GM19351 (cell line): ENCODE measurements at regions not wholly inside any gene's neighbourhood (a gene's known extent, or its start where the extent isn't known, plus 50 kb on each side); places are given as distances from the start of the nearest gene placed in this dataset.
"Not testable (repeated sequence)": the region's sequence is repeated elsewhere in the genome, so short reads cannot be mapped to it uniquely, and the experiment has no call there.

Experiments used
- ATAC-seq: cut with Tn5 transposase; IDR thresholded peaks from one replicate; pipeline ENCODE4 v1.9.1; 2021; ENCODE audit warnings: mild to moderate bottlenecking, moderate library complexity; ENCODE audit not compliant: unreplicated experiment

- ATAC-seq, result no peak
Observed at GRCh38 chr2:48043131-48043700, 136.9 kb upstream of the FBXO11 start.

- ATAC-seq, result no peak
Observed at GRCh38 chr2:48043746-48044145, 137.4 kb upstream of the FBXO11 start.

- ATAC-seq, result no peak
Observed at GRCh38 chr2:48045613-48046012, 139.3 kb upstream of the FBXO11 start.

GRCh38 chr2:48048476-48049171 is 142.3 kb upstream of the FBXO11 start:
- no peak for ATAC-seq

GRCh38 chr2:48049371-48049770 is 143.1 kb upstream of the FBXO11 start:
- ATAC-seq, result no peak

DNA sequence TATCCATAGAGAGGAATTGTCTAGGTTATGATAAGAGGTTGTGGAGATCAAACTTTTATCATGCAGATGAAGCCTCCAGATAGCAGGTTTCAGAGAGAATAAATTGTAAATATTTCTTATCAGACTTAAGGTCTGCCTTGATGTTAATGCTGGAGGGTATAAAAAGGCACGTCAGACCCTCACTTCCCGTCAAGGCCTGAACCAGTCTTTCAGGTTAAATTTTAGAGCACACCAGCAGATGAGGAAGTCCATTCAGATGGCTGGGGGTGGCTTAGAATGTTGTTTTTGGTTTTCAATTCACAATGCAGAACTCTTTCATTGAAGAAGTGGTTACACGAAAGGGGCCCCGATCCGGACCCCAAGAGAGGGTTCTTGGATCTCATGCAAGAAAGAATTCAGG is 144.4 kb upstream of the FBXO11 start:
- no peak for ATAC-seq

GRCh38 chr2:48059975-48060374 is 153.7 kb upstream of the FBXO11 start:
- ATAC-seq, result no peak

DNA sequence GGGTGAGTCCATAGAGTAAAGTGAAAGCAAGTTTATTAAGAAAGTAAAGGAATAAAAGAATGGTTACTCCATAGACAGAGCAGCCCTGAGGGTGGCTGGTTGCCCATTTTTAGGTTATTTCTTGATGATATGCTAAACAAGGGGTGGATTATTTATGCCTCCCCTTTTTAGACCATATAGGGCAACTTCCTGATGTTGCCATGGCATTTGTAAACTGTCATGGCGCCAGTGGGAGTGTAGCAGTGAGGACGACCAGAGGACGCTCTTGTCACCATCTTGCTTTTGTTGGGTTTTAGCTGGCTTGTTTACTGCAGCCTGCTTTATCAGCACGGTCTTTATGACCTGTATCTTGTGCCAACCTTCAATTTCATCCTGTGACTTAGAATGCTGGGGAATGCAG is 155.4 kb upstream of the FBXO11 start:
- ATAC-seq, result not testable (repeated sequence)

GRCh38 chr2:48065096-48065495 is 158.8 kb upstream of the FBXO11 start:
- ATAC-seq, result no peak

GRCh38 chr2:48066000-48066399 is 159.7 kb upstream of the FBXO11 start:
- ATAC-seq, result no peak

DNA sequence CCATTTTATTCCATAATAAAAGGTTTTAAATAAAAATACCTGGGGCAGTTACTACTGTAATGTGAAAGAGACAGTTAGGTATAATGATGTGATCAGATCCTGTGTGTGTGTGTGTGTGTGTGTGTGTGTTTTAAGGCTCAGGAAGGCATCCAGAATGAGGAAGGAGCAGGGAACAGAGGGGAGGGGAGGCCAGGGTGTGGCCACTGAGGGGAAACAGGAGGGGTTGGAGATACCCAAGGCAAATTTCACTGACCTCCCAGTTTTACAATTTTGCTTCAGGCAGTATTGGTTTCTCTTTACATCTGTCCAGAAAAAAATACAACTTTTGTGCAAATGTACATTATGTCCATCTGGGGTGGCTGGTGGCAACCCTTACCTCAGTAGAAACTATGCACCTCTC is 163.5 kb upstream of the FBXO11 start:
- no peak for ATAC-seq

DNA sequence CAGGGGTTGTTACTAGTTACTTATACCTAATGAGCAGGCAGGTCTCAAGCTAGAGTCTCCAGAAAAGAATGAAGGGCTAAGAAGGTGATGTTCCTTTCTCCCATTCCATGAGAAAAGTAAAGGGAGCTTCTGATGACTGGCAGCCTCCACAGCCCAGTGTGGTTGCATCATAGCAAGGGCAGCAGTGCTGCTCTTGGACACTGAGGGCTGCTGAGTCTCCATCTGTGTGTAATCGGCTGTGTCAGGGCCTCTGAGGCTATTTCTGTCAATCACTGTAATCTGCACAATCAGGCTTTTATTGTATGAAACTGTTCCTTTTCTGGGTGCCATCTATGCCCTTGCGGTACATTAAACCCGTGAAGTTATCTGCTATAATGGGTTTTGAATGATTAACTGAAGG is 164.1 kb upstream of the FBXO11 start:
- no peak for ATAC-seq

DNA sequence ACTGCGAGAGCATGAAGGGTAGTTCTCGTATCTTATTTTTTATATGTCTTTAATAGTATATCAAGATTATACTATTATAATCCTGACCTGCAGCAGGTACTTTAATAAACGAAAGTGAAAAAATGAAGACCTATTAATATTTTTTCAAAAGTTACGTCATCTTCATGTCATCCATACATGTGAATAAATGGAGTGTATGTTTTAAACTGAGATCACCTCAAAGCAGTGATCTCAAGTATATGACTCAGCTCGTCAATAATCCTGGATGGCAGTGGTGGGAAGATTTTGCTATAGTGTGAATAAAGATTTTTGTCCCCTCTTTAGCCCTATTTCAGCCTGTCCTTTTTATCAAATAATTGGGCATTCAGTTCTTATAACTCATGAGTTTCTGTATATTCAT is 166.3 kb upstream of the FBXO11 start:
- no peak for ATAC-seq

DNA sequence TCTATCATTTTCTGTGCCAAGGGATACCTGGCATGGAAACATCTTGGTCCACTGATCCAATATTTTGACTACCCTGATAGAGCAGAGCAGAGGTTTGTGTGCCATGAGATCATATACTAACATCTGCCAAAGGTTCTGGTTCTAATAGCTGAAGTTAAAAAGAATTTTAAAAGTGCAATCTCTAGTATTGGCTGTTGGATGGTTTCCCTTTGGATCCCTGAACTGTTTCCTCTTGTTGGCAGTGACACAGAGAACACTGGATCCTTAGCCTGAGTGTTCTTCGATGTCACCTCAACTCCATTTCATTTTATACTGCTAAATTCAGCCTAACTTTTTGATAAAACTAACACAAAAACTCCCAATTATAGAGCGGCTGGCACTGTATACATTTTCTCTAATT is 169.3 kb upstream of the FBXO11 start:
- ATAC-seq, result no peak

- peak; percentile 58 for ATAC-seq
Observed at GRCh38 chr2:48080534-48081316, 174.4 kb upstream of the FBXO11 start.

- no peak for ATAC-seq
Observed at GRCh38 chr2:48081317-48081628, 175.0 kb upstream of the FBXO11 start.

DNA sequence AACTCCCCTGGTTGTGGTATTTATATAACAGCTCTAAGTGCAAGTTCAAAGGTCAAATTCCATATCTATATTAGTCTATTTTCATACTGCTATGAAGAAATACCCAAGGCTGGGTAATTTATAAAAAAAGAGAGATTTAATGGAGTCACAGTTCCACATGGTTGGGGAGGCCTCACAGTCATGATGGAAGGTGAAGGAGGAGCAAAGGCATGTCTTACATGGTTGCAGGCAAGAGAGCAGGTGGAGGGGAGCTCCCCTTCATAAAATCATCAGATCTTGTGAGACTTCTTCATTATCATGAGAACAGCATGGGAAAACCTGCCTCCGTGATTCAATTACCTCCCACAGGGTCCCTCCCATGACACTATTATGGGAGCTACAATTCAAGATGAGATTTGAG is 179.6 kb upstream of the FBXO11 start:
- no peak for ATAC-seq

- ATAC-seq, result no peak
Observed at GRCh38 chr2:48088994-48089393, 182.7 kb upstream of the FBXO11 start.

GRCh38 chr2:48089644-48090043 is 183.3 kb upstream of the FBXO11 start:
- ATAC-seq, result no peak

DNA sequence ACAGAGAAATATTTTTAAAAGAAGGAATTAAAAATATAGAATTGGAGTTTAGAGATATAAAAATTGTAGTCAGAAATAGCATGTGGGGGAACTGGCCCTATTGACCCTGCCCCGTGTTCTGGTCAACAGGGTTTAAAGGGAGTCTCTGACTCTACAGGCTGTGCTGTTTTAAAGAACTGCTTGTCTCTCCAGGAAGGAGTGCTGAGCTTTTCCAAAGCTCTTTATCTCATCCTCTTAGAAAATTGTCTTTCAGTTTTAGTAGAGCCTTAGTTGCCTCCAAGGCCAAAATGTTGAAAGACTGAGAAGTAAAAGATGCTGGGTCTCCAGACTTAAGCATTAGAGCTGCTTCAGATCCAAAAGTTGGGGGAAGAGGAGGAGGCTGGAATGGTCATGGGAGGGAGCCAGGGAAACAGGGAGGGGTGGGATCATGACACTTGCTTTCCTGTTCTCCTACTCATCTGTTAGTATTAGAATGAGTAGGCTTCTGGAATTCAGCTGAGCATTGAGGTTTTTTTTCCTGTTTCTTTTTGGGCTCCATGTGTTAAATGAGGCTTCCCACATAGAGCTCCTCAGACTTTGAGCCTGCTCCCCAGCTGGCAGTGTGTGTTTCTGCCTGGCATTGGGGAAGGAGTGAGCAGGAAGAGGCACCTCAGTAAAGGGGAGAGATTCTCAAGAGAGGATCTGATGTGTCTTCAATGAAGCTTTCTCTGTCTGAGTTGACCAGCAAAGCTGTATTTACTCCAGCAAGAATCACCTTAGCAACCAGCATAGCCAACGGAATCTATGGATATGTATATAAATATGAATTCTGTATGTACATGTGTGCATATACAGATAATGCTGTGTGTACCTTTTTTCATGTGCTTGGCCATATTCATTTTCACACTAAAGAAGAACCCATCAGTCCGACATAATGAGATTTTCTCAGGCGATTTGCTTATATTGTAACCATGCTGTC is 186.8 kb upstream of the FBXO11 start:
- ATAC-seq, result no peak

DNA sequence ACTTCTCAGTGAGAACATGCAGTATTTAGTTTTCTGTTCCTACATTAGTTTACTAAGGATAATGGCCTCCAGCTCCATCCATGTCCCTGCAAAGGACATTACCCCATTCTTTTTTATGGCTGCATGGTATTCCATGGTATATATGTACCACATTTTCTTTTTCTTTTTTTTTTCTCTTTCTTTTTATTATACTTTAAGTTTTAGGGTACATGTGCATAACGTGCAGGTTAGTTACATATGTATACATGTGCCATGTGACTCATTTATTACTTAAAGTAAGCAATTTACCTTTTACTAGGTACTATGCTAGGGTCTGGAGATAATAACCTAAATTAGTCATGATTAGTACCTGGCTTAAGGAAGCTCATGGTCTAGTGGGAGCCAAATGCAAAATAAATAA is 190.5 kb upstream of the FBXO11 start:
- not testable (repeated sequence) for ATAC-seq
